ENCODE measurements at regions not wholly inside any gene's neighbourhood (a gene's known extent, or its start where the extent isn't known, plus 50 kb on each side); places are given as distances from the start of the nearest gene placed in this dataset.
"Not testable (repeated sequence)": the region's sequence is repeated elsewhere in the genome, so short reads cannot be mapped to it uniquely, and the experiment has no call there.

GRCh38 chr5:9761706-9762105 is 131.6 kb upstream of the TAS2R1 start:
- Histone ChIP-seq H3K9me3 (ENCODE audit: low read length) (no peaks in the 10 kb centered on the region), H3K79me2 (replicated peaks; ENCODE audit: insufficient read depth, low read length) (no peaks in the 10 kb centered on the region), H3K4me2 (ENCODE audit: low read length) (no peak overlapping the region), H3K27me3 (ENCODE audit: insufficient read depth, low read depth, low read length) (no peaks in the 10 kb centered on the region), H4K20me1 (ENCODE audit: insufficient read depth) (no peaks in the 10 kb centered on the region), H3K4me3 (ENCODE audit: low read length) (no peak overlapping the region), H3K9me2 (ENCODE audit: insufficient read depth, low read length) (no peaks in the 10 kb centered on the region), H2AFZ (ENCODE audit: low read depth, low read length) (no peak overlapping the region), H3K9ac (ENCODE audit: low read length) (no peak overlapping the region), H3F3A (ENCODE audit: insufficient read depth, low read length, poor library complexity, severe bottlenecking) (no peaks in the 10 kb centered on the region), H3K27ac (ENCODE audit: low read length) (no peak overlapping the region), H3K36me3 (ENCODE audit: insufficient read depth, low read length) (no peaks in the 10 kb centered on the region)
- TF ChIP-seq MXI1 (conservative IDR thresholded peaks at IDR 0.05; ENCODE audit: poor library complexity, severe bottlenecking) (no peak), RAD21 (conservative IDR thresholded peaks at IDR 0.05) (no peak), POLR2AphosphoS5 (IDR thresholded peaks at IDR 0.05) (no peak), TAF1 (IDR thresholded peaks at IDR 0.05; ENCODE audit: low read depth) (no peak)

GRCh38 chr5:9752670-9753069 is 122.5 kb upstream of the TAS2R1 start:
- H3K9me3 ChIP-seq (ENCODE audit: low read length); H2AFZ ChIP-seq (ENCODE audit: low read depth, low read length); H3K27me3 ChIP-seq (ENCODE audit: insufficient read depth, low read depth, low read length); H3K79me2 ChIP-seq (replicated peaks; ENCODE audit: insufficient read depth, low read length); H3K4me3 ChIP-seq (ENCODE audit: low read length); H3K27ac ChIP-seq (ENCODE audit: low read length); H4K20me1 ChIP-seq (ENCODE audit: insufficient read depth); H3K9ac ChIP-seq (ENCODE audit: low read length); H3K4me2 ChIP-seq (ENCODE audit: low read length); H3K9me2 ChIP-seq (ENCODE audit: insufficient read depth, low read length); H3F3A ChIP-seq (ENCODE audit: insufficient read depth, low read length, poor library complexity, severe bottlenecking); H3K36me3 ChIP-seq (ENCODE audit: insufficient read depth, low read length): not testable (repeated sequence)

DNA sequence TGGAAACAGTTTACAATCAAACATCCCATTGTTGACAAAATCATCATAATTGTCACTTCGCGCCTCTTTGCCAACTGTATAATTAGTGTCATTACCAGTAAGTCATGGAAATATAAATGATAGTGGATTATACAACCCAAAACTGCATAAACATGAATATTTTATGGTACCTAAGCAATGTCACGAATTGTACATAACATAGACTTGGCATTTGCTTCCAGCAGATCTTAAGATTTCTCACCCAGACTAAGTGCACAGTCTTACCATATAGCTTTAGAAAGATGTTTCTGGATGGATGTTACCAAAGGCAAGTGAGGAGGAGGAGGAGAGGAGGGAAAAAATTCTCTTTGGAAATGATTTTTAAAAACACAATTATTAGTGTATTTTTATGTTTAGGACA is 113.4 kb upstream of the TAS2R1 start:
- TF ChIP-seq RAD21 (conservative IDR thresholded peaks at IDR 0.05) = no peak
- TF ChIP-seq MXI1 (conservative IDR thresholded peaks at IDR 0.05; ENCODE audit: poor library complexity, severe bottlenecking) = no peak
- no peak for TF ChIP-seq SMC3 (conservative IDR thresholded peaks at IDR 0.05; ENCODE audit: poor library complexity)
- TF ChIP-seq, protein P1, sequence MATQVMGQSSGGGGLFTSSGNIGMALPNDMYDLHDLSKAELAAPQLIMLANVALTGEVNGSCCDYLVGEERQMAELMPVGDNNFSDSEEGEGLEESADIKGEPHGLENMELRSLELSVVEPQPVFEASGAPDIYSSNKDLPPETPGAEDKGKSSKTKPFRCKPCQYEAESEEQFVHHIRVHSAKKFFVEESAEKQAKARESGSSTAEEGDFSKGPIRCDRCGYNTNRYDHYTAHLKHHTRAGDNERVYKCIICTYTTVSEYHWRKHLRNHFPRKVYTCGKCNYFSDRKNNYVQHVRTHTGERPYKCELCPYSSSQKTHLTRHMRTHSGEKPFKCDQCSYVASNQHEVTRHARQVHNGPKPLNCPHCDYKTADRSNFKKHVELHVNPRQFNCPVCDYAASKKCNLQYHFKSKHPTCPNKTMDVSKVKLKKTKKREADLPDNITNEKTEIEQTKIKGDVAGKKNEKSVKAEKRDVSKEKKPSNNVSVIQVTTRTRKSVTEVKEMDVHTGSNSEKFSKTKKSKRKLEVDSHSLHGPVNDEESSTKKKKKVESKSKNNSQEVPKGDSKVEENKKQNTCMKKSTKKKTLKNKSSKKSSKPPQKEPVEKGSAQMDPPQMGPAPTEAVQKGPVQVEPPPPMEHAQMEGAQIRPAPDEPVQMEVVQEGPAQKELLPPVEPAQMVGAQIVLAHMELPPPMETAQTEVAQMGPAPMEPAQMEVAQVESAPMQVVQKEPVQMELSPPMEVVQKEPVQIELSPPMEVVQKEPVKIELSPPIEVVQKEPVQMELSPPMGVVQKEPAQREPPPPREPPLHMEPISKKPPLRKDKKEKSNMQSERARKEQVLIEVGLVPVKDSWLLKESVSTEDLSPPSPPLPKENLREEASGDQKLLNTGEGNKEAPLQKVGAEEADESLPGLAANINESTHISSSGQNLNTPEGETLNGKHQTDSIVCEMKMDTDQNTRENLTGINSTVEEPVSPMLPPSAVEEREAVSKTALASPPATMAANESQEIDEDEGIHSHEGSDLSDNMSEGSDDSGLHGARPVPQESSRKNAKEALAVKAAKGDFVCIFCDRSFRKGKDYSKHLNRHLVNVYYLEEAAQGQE (IDR thresholded peaks at IDR 0.05; ENCODE audit: borderline replicate concordance) = no peak
- no peak for TF ChIP-seq TAF1 (IDR thresholded peaks at IDR 0.05; ENCODE audit: low read depth)
- TF ChIP-seq EP300 (conservative IDR thresholded peaks at IDR 0.05; ENCODE audit: poor library complexity, severe bottlenecking) = no peak
- TF ChIP-seq EZH2 (IDR thresholded peaks at IDR 0.05; ENCODE audit: borderline replicate concordance, insufficient read depth, low read length, poor library complexity, severe bottlenecking) = no peak
- TF ChIP-seq, protein P2, sequence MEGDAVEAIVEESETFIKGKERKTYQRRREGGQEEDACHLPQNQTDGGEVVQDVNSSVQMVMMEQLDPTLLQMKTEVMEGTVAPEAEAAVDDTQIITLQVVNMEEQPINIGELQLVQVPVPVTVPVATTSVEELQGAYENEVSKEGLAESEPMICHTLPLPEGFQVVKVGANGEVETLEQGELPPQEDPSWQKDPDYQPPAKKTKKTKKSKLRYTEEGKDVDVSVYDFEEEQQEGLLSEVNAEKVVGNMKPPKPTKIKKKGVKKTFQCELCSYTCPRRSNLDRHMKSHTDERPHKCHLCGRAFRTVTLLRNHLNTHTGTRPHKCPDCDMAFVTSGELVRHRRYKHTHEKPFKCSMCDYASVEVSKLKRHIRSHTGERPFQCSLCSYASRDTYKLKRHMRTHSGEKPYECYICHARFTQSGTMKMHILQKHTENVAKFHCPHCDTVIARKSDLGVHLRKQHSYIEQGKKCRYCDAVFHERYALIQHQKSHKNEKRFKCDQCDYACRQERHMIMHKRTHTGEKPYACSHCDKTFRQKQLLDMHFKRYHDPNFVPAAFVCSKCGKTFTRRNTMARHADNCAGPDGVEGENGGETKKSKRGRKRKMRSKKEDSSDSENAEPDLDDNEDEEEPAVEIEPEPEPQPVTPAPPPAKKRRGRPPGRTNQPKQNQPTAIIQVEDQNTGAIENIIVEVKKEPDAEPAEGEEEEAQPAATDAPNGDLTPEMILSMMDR (IDR thresholded peaks at IDR 0.05; ENCODE audit: poor library complexity, severe bottlenecking) = no peak
- TF ChIP-seq POLR2AphosphoS5 (IDR thresholded peaks at IDR 0.05) = no peak
- no peaks in the 10 kb centered on the region for H3K9me2 ChIP-seq (ENCODE audit: insufficient read depth, low read length)
- H3K27ac ChIP-seq (ENCODE audit: low read length) = no peak overlapping the region
- no peaks in the 10 kb centered on the region for H3F3A ChIP-seq (ENCODE audit: insufficient read depth, low read length, poor library complexity, severe bottlenecking)
- no peak overlapping the region for H3K4me2 ChIP-seq (ENCODE audit: low read length)
- H3K9ac ChIP-seq (ENCODE audit: low read length) = no peak overlapping the region
- no peaks in the 10 kb centered on the region for H4K20me1 ChIP-seq (ENCODE audit: insufficient read depth)
- no peaks in the 10 kb centered on the region for H3K27me3 ChIP-seq (ENCODE audit: insufficient read depth, low read depth, low read length)
- H2AFZ ChIP-seq (ENCODE audit: low read depth, low read length) = no peak overlapping the region
- H3K36me3 ChIP-seq (ENCODE audit: insufficient read depth, low read length) = no peaks in the 10 kb centered on the region
- H3K9me3 ChIP-seq (ENCODE audit: low read length) = no peaks in the 10 kb centered on the region
- H3K4me3 ChIP-seq (ENCODE audit: low read length) = no peak overlapping the region
- no peaks in the 10 kb centered on the region for H3K79me2 ChIP-seq (replicated peaks; ENCODE audit: insufficient read depth, low read length)

Data from neural cell (in vitro differentiated cells).